ENCODE measurements at regions not wholly inside any gene's neighbourhood (a gene's known extent, or its start where the extent isn't known, plus 50 kb on each side); places are given as distances from the start of the nearest gene placed in this dataset.

- TF ChIP-seq, protein P1, sequence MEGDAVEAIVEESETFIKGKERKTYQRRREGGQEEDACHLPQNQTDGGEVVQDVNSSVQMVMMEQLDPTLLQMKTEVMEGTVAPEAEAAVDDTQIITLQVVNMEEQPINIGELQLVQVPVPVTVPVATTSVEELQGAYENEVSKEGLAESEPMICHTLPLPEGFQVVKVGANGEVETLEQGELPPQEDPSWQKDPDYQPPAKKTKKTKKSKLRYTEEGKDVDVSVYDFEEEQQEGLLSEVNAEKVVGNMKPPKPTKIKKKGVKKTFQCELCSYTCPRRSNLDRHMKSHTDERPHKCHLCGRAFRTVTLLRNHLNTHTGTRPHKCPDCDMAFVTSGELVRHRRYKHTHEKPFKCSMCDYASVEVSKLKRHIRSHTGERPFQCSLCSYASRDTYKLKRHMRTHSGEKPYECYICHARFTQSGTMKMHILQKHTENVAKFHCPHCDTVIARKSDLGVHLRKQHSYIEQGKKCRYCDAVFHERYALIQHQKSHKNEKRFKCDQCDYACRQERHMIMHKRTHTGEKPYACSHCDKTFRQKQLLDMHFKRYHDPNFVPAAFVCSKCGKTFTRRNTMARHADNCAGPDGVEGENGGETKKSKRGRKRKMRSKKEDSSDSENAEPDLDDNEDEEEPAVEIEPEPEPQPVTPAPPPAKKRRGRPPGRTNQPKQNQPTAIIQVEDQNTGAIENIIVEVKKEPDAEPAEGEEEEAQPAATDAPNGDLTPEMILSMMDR (IDR thresholded peaks at IDR 0.05) = no peak
- Histone ChIP-seq H3K27me3 (no peaks in the 10 kb centered on the region), H3K36me3 (no peaks in the 10 kb centered on the region), H3K27ac (no peak overlapping the region), H3K9me3 (no peaks in the 10 kb centered on the region), H3K4me1 (no peaks in the 10 kb centered on the region), H3K4me3 (no peak overlapping the region)
- no peak for DNase-seq (ENCODE audit: low spot score)
Measured at GRCh38 chr1:104072915-104073371, 323.2 kb downstream of the AMY1C start.

- TF ChIP-seq, protein P1 (IDR thresholded peaks at IDR 0.05) = no peak
Measured at GRCh38 chr1:104073463-104073902, 323.8 kb downstream of the AMY1C start.

GRCh38 chr1:104082221-104082620 is 332.5 kb downstream of the AMY1C start:
- H3K9me3 ChIP-seq = no peaks in the 10 kb centered on the region
- DNase-seq (ENCODE audit: low spot score) = no peak
- TF ChIP-seq, protein P1 (IDR thresholded peaks at IDR 0.05) = no peak

More at GRCh38 chr1:104073463-104073902, 323.8 kb downstream of the AMY1C start:
- Histone ChIP-seq H3K27ac (no peak overlapping the region), H3K4me3 (no peak overlapping the region), H3K27me3 (no peaks in the 10 kb centered on the region), H3K9me3 (no peaks in the 10 kb centered on the region), H3K36me3 (no peaks in the 10 kb centered on the region), H3K4me1 (no peaks in the 10 kb centered on the region)
- DNase-seq (ENCODE audit: low spot score) = no peak

GRCh38 chr1:104084380-104084779 is 334.7 kb downstream of the AMY1C start:
- Histone ChIP-seq H3K36me3 (no peaks in the 10 kb centered on the region), H3K4me3 (no peak overlapping the region), H3K9me3 (no peaks in the 10 kb centered on the region), H3K27me3 (no peaks in the 10 kb centered on the region), H3K4me1 (no peaks in the 10 kb centered on the region), H3K27ac (no peak overlapping the region)
- TF ChIP-seq, protein P1 (IDR thresholded peaks at IDR 0.05) = no peak
- no peak for DNase-seq (ENCODE audit: low spot score)

More at GRCh38 chr1:104082221-104082620, 332.5 kb downstream of the AMY1C start:
- H3K4me1 ChIP-seq = no peaks in the 10 kb centered on the region
- H3K27me3 ChIP-seq = no peaks in the 10 kb centered on the region
- H3K36me3 ChIP-seq = no peaks in the 10 kb centered on the region
- no peak overlapping the region for H3K4me3 ChIP-seq
- H3K27ac ChIP-seq = no peak overlapping the region

DNA sequence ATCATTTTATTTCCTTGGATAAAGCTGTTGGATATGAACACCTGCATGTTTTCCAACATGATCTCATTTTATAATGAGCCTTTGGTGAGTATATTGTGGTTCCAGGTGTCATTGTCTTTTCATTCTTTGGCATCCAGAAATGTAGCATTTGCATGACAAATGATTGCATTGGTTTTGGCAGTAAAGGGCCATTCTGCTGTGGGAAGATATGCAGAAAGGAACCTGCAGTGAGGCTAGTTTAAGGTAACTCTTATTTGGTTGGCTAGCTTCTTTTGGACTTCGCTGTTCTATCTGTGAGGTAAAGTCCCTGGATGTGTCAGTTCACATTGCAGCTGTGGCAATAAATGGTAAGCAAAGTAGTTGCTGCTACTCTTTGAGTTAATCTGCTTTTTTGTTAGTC is 343.0 kb downstream of the AMY1C start:
- no peaks in the 10 kb centered on the region for H3K36me3 ChIP-seq
- H3K4me1 ChIP-seq = no peaks in the 10 kb centered on the region
- no peaks in the 10 kb centered on the region for H3K27me3 ChIP-seq
- H3K27ac ChIP-seq = no peak overlapping the region
- H3K4me3 ChIP-seq = no peak overlapping the region
- H3K9me3 ChIP-seq = no peaks in the 10 kb centered on the region
- TF ChIP-seq, protein P1 (IDR thresholded peaks at IDR 0.05) = no peak
- DNase-seq (ENCODE audit: low spot score) = no peak

DNA sequence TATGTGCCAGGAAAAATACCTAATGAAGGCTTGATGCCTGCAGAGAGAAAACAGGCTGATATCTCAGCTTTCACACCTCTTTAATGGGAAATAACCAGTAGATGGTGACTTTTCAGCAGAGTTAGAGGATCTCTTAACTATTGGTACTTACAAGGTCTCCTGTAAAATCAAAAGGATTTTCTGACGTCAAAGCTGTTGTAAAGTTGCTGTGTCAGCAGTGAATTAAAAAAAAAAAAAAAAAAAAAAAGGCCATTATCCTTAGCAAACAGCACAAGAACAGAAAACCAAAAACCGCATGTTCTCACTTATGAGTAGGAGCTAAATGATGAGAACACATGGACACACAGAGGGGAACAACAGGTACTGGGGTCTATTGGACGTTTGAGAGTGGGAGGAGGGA is 349.1 kb downstream of the AMY1C start:
- TF ChIP-seq, protein P1 (IDR thresholded peaks at IDR 0.05) = no peak
- no peak overlapping the region for H3K4me3 ChIP-seq
- no peak overlapping the region for H3K27ac ChIP-seq
- no peaks in the 10 kb centered on the region for H3K4me1 ChIP-seq
- H3K27me3 ChIP-seq = no peaks in the 10 kb centered on the region
- DNase-seq (ENCODE audit: low spot score) = no peak
- H3K9me3 ChIP-seq = no peaks in the 10 kb centered on the region
- H3K36me3 ChIP-seq = no peaks in the 10 kb centered on the region

Data from right atrium auricular region (tissue), 2 donors.